Embryonic facial prominence (tissue), 1 donor: ENCODE measurements at regions not wholly inside any gene's neighbourhood (a gene's known extent, or its start where the extent isn't known, plus 50 kb on each side); places are given as distances from the start of the nearest gene placed in this dataset.

Source experiments
- DNase-seq: peaks from one replicate; pipeline ENCODE4 v3.0.0-alpha.2; 2016; ENCODE audit errors: extremely low spot score

DNA sequence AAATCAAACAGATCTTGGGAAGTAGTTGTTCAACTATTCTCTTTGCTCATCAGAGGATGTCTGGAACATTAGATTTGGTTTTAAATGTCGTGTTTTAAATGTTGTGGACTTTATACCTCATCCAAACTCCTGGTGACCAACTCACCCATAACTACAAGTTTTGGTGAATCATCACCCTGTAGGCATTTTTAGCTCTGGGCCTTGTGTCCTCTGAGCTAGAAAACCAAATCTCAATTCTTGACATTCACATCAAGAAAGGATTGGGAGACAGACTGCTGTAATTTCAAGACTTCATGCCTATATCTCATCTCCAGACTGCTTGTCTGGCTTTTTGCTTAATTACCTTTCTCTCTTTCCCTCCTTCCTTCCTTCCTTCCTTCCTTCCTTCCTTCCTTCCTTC lies 228.5 kb upstream of the ROBO2 start:
- no peak for DNase-seq

DNA sequence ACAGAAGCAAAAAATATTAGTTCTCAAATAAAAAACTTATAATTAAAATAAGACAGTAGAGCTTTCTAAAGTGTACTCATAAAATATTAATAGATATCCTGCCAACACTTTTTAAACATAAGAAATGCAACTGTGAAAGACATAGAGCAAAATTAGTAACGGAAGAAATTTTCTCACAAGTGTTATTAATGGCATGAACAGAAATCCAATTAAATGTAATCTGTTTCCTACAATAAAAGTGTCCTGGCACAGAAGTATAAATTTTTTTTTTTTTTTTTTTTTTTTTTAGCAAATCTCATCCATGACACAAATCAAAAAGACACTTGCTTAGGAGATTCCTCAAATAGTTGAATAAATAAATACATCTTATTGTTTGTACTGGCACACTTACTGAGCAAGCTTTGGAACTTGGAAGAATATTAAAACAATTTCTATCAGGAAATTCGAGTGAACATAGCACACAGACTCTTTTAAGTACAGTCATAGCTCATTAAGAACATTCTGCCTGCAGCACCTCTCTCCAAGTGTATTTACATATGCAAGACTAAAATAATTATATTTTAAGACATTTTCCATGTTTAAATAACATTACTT lies 227.2 kb upstream of the ROBO2 start:
- DNase-seq: no peak

DNA sequence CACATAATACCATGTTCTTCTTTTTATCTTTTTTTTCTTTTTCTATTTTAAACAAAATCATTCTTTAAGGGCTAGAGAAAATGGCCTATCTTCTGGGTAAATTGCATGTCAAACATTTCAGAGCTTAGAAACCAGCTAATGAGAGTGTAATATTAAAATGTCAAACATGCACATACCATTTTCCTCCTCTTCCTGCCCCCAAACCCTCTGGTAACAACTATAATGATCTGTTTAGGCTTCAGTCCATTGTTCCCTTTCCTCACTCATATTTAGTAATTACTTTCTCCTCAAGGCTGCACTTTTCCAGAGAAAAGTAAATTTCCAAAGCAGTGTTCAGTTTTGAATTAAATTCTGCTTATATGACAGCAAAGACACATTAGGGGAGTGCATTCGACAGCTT lies 224.3 kb upstream of the ROBO2 start:
- DNase-seq: no peak

DNA sequence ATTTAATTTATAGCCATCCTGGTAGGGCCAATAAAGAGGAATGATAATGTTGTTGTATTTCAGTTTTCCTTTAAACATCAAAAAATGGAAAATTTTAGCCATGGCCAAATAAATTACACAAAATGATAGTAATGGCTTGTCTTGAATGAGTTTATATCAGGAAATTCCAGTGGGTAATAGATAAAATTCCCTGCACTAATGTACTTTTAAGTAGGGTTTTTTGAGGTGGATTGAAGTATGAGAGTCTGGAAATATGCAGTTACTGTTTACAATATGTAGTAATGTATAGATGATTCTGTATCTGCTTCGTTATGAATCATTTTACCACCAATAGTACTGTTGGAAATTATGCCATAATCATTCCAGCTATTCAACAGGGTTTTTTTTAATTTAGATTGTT lies 219.4 kb upstream of the ROBO2 start:
- DNase-seq: no peak

DNA sequence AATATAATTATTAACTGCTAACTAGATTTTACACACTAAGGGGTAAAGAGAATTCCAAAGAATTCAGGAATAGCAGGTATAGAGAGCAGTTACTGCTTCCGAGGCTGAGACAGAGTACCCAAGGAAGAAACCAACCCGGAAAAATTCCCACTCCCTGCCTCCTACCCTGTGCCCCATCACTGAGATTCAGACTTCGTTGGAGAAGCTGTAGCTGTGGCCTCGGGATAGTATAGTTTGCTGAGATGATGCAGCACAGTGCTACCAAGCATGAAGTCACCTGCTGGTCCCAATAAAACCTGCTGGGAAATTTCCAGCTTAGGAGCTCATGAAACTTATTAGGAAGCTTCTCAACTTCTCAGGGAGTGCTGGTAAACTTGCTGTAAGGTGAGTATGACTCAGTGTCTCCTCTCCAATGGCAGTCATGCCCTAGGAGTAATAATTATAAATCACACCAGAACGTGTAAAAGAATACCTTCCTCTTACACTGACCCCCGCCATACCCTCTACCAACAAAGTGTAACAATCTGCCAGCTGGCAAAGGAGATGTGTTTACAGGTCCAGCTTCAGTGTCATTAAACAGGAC lies 215.2 kb upstream of the ROBO2 start:
- no peak for DNase-seq

DNA sequence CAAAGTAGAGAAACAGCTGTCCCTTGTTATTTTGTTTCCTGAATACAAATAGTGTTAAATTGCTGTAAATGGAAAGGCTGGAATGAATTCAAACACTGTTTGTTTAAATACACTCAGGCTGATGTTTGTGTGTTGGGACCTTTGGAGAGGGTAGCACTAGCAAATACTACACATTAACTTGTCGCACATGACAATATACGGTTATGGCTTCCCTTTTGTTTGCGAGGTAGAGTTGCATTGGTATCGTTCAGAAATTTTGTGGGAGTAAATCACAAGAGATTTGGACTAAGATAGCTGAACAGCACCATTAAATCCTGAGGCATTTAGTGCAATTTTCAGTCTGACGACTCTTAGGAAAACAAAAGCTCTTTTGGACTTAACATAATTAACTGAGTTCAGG lies 213.0 kb upstream of the ROBO2 start:
- DNase-seq: no peak

DNA sequence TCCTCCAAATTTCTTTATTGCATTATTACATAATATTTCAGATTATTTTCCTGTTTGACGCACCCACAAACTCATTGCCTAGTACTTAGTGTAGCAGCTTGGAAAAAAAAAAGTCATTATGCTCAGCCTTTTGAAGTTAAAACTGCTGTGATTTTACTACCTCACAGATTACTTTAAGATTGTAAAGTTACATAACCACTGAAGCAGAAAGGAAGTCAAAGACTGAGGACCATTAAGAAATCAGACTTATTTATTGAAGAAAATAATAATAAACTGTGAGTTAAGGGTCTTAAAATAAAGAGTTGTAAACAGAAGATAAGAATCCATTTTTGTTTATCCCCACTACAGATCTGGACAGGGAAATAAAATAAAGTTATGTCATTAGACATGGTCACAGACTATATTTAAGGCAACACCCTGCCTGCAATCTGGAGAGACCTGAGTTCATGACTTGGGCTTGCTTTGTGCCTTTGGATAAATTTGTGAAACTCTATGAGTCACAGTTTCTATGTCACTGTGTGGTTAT lies 212.1 kb upstream of the ROBO2 start:
- no peak for DNase-seq

DNA sequence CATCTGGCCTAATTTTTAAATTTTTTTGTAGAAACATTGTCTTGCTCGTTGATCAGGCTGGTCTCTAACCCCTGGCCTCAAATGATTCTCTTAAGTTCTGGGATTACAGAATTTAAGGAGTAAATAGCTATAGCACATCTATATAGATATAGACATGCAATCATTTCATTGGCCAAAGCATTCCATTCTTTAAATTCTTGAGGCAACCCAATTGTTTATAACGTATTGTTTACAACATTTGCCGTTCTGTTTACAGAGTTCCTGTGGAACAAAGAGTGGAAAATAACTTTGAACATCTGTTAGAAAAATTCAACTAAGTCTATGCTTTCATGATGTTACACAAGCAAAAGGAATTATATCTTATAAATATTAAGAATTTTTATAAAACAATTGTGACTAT lies 205.2 kb upstream of the ROBO2 start:
- no peak for DNase-seq

DNA sequence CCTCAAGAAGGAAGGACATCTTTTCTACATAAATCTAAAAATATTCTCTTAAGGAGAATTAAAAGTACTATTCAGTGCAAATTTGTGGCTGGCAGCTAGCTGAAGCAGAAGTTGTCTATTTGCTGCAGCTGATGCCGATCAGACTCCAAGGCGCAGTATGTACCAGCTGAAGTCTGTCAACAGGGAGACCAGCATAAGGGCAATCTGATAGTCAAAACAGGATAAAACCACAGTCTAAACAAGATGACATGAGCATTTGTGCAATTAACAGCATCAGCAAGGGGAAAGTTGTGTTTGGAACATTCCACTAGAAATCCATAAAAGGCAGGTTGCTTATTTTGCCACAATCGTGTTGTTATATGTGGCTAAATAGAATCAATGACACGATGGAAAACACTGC lies 198.2 kb upstream of the ROBO2 start:
- no peak for DNase-seq

DNA sequence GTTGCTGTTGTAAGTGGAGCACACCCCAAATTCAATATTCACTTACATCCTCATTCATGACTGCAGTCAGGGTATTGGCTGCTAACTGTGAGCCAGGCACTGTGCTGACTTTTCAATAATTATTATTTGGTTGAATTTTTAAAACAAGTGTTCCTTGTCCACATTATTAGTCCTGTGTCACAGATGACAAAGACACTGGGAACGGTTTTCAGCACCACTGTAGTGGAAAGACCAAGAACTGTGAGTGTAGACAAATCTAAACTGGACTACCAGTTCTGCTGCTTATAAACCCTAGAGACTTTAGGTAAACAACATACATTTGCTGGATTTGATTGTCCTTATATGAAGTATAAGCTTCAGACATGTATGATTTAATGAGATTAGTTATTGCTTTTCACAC lies 197.7 kb upstream of the ROBO2 start:
- DNase-seq: no peak

DNA sequence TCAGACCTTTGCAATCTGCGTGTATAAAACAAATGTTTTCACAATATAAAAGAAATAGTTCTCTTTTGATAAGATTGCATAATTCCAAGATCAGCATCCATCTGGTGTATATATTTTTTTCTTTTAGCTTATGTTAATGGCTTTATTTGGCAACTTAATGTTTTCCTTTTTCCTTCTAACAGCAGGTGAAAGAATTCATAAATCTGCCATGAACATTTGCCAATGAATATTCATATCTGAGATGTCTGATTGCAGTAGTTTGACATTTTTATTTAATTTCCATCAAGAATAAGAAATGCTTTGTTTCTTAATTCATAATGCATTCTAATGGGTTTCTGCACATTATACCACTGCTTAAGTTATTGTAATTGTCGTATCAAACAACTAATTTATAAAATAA lies 184.4 kb upstream of the ROBO2 start:
- DNase-seq: no peak

DNA sequence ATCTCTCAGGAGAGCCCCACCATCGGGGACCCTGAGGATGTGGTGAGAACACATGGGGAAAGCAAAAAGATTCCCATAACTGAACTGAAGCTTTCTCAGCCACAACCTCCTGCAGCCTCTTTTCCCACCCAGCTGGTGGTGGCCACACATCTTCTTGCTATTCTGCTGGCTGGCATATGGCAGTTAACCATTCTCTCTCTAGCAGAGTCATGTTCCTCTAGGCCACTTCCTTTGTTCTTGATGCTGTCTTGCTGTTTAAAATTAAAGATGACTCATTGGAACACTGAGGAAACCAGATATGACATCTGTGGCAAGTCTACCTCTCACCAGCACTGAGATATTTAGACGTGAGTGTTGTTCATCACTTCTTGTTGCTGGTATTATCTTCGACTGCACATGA lies 180.3 kb upstream of the ROBO2 start:
- DNase-seq: no peak

DNA sequence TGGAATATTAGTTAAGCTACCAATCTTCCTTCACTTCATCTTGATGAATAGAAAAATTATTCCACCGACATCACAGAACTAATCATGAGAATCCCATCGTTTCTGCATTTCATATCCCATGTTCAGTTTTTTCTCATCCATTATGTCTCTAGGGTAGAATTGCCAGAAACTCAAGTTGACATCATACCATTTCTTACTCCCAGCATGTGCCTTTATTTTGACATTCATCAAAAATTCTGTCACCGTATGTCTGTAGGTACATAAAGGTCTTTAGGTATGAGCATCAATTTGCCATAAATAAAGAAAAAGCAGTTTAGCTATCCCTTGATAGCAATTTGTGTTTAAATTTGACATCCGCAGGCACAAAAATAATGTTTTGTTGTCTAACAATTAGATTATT lies 175.5 kb upstream of the ROBO2 start:
- no peak for DNase-seq

DNA sequence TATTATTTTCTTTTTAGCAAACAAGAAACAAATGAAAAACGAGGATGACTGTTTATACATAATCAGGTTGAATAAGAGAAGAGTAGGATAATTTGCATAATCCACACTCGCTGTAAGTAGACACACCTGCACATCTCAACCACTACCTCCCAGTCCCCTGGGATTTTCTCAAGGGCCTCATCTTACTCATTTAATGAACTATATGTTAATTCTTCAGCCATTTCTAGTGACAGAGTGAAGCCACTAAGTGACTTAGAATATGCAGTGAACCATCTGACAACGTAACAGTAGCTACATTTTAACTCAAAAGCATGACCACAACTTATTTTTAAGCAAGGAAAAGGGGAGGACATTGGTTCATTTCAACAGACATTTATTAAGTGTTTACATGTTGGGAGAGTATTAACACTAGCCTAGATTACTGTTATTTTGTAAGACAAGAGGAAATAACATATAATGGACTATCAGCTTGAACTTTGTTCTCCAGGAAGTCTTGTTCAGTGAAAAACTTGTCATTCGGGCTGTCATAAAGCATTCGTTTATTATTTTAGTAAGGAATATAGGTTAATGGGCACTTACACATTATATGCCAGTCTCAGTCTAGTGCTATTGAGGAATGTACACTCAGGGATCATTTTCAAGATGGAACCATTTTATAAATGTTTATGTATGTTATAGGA lies 173.0 kb upstream of the ROBO2 start:
- no peak for DNase-seq

DNA sequence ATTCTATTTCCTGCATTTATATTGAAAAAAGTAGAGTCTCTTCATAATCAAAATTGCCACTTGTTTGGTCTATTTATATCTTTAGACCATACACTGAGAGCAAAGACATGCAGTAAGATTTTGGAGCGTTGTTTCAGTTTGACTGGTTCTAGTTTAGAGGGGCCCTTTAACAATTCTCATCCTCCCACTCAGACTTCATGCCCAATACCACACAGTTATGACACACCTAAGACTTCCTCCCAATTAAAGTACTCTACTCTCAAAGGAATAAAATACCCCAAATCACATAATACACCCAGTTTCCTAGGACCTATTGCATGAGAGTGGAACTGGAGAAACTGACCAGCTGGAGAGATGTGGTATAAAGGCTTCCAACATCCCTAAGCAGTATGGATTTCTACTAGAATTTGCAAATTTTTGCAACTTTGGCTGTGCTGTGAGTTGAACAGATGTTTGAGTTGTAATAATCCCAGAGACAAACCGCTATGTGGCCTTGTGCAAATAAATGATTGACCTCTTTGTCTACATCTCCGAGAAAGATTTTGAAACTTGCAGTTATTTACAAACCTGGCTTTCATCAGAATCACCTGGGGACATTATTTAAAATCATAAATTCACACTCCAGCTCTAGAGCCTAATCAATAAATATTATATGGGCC lies 170.0 kb upstream of the ROBO2 start:
- no peak for DNase-seq

DNA sequence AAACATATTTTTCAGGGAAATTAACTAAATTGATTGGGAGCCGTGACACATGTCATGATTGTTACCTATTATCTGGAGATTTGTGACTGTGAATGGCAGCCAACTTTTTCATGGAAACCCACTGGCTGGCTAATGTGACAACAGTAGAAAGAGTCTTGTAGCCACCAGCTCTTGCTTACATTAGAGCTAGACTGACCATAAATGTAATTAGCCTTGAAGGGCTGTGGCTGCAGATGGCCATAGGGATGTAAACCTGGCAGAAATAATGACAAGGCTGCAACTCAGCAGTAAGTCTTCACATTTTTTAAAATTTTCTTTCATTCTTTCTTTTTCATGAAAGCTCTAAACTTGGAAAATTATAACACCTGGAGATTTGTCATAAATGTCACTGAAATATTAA lies 168.2 kb upstream of the ROBO2 start:
- no peak for DNase-seq

DNA sequence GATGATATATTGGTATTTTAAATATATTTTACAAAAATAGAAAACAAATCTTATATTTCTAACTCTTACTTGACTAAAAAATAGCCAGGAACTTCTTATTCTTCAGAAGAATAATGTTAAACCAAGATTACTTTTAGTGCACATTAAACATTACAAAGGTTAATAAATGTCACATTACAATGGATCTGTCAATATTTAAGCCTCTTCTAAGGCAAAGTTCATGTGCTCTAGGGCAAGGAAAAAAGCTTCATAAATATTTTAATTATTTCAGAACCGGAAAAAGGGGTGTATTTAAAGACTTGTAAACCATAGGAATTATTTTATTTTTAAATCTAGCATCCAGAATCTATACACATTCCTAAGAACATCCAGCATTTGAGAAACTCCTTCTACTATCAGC lies 166.9 kb upstream of the ROBO2 start:
- no peak for DNase-seq

DNA sequence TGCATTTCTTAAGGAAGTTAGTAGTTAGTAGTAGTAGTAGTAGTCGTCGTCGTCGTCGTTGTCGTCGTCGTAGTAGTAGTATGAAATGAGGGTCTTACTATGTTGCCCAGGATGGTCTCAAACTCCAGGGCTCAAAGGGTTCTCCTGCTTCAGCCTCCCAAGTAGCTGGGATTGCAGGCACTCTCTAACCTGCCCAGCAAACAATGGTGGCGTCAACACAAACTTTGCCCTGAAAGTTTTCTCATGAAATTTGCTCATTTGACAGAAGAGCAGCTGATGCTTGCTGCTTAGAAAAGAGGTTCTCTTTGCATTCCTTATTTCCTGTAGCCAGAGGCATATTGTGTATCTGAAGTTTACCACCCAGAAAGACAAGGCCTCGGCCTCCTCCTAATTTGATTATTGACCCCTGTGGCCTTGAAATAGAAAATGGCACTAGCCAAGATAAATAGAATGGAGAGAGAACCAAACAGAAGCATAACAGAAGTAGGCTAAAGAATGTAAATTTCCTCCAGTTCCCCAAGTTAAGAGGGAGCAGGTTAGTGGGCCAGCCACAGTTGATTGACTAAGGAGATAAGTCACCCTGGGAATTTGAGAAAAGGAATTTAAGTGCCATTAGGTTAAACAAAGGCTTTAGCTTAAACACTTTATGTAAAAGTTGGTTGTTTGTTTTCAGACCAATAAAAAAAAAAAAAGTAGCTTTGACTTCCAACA lies 166.2 kb upstream of the ROBO2 start:
- no peak for DNase-seq

DNA sequence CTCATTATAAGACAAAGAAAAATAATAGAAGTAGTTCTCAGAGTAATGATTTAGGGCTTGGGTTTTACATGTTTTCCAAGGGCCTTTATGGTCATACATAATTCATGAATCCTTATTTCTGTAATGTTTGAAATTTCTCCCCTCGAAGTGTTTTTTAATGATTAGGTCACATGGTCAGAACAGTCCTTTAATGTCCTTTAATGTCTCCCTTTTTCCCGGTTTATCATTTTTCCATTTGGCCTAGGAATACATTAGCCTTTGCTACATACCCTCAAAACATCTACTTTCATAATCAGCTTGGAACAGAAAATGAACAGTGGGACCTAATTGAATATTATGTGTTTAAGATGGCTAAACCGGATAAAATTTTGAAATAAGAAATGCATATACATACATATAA lies 159.9 kb upstream of the ROBO2 start:
- no peak for DNase-seq

DNA sequence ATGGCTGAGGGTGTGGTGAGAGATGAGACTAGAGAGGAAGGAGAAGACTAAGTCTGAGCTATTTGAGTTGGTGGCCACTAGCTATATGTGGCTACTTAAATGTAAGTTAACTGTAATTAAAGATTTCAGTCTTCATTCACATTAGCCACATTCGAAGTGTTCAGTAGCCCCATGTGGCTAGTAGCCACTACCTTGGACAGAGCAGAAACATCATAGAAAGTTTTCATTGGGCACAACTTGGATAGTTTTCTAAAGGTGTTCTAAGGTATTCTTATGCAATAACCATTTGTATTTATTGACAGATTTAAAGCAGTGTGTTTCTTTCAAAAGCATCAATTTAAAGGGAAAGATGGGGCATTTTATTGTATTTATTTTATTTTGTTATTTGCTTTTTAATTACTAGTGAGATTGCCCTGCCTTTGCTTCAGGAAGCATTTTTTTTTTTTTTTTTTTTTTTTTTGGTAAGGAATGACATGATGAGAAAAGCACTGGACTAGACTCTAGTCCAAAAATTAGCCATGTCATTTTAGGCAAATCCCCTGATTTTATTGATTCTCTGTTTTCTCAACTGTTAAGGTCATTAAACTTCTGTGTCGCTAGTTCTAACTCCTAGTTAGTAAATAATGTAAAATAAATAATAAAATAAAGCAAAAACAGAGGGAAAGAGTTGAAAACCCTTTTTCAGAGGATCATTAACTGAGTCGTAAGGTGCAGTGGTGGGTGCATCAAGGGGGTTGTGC lies 153.0 kb upstream of the ROBO2 start:
- DNase-seq: no peak

DNA sequence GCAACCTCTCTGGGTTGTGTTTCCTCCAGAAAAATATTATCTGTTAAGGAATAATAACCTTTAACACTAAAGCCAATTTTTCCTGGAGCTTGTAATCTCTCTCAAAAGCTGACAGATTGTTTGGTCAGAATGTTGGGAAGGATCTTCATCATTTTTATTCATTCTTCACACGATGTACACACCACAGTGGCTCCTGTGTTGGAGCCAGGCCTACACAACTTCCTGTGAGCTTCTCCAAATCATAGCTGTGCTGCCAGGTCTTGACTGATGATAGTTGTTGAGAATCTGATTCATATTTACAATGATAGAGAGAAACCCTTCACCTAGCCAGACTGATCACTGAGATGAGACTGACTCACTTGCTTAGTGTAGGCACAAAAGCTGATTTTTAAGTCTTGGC lies 151.0 kb upstream of the ROBO2 start:
- no peak for DNase-seq

DNA sequence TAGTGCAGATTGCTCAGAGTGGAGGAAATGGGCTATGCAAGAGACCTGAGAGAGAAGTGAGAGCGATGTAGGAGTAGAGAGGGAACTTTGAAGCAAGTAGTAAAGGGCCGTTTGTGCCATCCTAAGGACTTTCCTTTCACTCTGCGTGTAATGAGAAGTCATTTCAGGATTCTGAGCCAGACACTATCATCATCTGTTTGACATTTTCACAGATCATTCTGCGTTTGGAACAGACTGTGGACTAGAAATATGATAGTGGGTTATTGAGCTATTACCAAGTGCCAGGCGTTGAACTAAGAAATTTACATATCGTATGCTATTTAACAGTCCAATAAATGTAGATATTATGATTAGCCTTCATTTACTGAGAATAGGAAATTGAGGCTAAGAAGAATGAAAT lies 150.0 kb upstream of the ROBO2 start:
- DNase-seq: no peak
